HEK293 (cell line): ENCODE measurements at regions not wholly inside any gene's neighbourhood (a gene's known extent, or its start where the extent isn't known, plus 50 kb on each side); places are given as distances from the start of the nearest gene placed in this dataset.

Experiments
- CTCF ChIP-seq: fragments of 450-650 bp; formaldehyde crosslinking; IDR thresholded peaks from 2 replicates; pipeline ENCODE4 v1.5.1; 2016; ENCODE audit warnings: missing biosample characterization, missing genetic modification characterization
- GLI2 ChIP-seq: fragments of 450-650 bp; formaldehyde crosslinking; IDR thresholded peaks from 2 replicates; pipeline ENCODE4; 2017; ENCODE audit warnings: missing biosample characterization, missing genetic modification characterization, low read depth, borderline replicate concordance
- GLIS1 ChIP-seq: fragments of 450-650 bp; formaldehyde crosslinking; IDR thresholded peaks from 2 replicates; pipeline ENCODE4 v1.5.1; 2016; ENCODE audit warnings: missing biosample characterization, missing genetic modification characterization
- SETDB1 ChIP-seq: IDR thresholded peaks from one replicate; pipeline ENCODE4 v1.6.1; 2017; ENCODE audit warnings: mild to moderate bottlenecking, low read length, moderate library complexity, mixed read lengths; ENCODE audit not compliant: insufficient read length
- YY1 ChIP-seq: fragments of 450-650 bp; formaldehyde crosslinking; IDR thresholded peaks from 2 replicates; pipeline ENCODE4 v1.5.1; 2018; ENCODE audit warnings: missing biosample characterization, missing genetic modification characterization
- ZNF394 ChIP-seq: fragments of 450-650 bp; formaldehyde crosslinking; IDR thresholded peaks from 2 replicates; pipeline ENCODE4 v1.5.1; 2016; ENCODE audit warnings: missing biosample characterization, missing genetic modification characterization, mild to moderate bottlenecking, moderate library complexity, borderline replicate concordance

DNA sequence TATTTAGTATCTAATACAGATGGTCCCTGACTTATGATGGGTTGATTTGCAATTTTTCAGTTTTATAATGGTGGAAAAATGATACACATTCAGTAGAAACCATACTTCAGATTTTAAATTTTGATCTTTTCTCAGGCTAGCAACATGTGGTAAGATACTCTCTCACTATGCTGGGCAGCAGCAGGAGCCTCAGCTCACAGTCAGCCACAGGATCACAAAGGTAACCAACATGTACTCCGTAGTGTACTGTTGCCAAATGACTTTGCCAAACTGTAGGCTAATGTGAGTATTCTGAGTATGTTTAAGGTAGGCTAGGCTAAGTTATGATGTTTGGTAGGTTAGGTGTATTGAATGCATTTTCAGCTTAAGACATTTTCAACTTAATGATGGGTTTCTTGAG is 498.6 kb upstream of the DPPA4 start:
- TF ChIP-seq CTCF (tag by site-specific recombination): no peak
- TF ChIP-seq ZNF394 (tag by site-specific recombination): no peak
- no peak for TF ChIP-seq SETDB1
- TF ChIP-seq GLI2 (tag by site-specific recombination): no peak
- no peak for TF ChIP-seq YY1 (tag by site-specific recombination)
- TF ChIP-seq GLIS1 (tag by site-specific recombination): no peak
